Limb (tissue), 2 donors: ENCODE measurements at regions not wholly inside any gene's neighbourhood (a gene's known extent, or its start where the extent isn't known, plus 50 kb on each side); places are given as distances from the start of the nearest gene placed in this dataset.

Experiments used
- DNase-seq, 2 donors: peaks; one replicate each; pipeline ENCODE4 v3.0.0-alpha.2; 2016; ENCODE audit errors: extremely low spot score in 2 of 2

DNA sequence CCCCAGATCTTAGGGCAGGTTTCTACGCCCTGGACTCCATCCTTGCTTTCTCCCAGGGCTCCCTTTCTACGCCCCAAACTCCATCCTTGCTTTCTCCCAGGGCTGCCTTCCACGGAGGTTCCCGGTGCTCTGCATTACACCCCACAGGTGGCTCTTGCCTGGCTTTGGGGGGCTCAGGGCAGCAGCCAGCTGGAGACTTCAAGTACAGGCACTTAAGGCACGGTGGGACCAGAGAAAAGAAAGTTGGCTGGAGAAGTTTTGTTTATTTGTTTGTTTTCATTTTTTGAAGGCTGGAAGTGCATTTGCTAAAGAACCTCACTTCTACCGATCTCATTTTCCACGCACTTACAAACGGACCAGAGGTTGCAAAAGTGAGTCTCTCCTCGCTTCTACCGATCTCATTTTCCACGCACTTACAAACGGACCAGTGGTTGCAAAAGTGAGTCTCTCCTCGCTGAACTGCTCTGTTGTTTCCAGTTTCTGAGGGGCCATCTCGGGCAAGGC lies 103.8 kb upstream of the MED13L start:
- no peak for DNase-seq

DNA sequence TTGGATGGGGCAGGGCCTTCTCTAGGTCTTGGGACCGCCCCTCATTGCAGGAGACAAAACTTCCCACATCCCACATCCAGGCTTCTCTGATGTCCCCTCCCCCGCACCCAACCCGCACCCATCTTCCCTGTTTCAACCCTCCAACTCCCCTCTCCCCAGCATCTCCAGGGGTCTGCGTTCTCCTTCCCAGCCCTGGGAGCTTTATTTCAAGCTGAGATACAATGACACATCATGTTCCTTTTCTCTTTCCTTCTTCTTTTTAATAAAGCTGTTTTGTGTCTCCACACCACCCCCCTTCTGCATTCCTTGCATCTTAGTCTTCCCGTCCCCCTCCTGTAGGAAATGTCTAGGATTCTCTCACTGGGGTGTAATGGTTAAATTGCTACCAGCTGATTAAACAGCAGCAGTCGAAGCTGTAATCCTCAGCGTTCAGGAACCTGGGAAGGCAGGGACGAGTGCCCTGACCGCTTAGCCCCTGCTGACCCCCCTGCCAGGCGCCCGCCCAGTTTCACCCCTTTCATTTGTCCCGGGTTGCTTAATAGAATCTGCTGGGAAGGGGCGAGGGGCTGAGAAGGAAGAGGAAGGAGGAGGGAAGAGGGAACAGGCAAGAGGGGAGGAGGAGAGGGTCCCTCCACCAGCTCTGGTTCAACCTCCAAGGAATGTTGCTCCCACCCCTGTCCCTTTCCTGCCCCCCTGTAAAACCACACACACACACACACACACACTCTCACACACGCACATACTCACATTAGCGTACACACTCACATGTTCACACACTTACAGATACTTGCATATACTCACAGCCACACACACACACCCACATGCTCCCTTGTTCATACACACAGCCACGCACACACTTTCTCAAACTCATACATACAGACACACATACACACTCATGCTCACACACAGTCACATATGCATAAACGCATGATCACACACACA lies 104.5 kb upstream of the MED13L start:
- peak; percentile 69 to 70 for DNase-seq

DNA sequence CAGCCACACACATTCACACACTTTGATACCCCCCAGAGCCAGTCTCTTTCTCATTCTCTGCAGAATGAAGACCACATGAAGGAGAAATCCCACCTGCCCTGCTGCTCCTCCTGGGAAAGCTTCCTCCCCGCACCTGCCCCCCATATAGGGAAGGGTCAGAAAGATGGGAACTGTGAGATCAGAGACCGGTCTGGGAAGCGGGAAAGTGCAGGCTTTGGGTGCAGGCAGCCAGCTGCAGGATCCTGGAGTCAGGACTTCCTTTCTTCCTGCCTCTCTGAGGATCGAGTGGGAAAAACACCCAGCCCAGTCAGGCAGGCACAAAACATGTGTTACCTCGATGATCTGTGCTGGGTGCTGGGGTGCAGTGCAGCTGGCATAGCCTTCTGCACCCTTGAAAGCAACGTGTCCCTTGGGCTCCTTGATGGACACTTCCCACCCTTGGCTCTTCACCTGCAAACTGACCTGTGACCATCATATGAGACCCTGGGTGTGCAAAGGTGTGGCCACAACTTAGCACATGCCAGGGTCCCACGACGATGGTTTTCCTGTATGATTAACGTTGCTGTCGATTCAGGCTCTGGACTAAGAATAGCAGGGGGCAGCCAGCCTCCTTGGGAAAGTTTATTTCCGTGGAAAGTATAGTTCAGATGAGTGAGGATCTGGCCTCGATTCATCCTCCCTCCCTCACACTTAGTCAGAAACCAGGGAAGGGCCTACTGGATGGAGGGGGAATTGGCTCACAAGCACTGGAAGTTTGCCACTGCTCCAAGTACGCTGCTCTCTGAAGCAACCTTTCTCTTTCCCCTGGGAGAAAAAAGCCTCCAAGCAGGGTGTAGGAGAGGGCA lies 105.4 kb upstream of the MED13L start:
- peak; percentile 64 to 81 for DNase-seq

DNA sequence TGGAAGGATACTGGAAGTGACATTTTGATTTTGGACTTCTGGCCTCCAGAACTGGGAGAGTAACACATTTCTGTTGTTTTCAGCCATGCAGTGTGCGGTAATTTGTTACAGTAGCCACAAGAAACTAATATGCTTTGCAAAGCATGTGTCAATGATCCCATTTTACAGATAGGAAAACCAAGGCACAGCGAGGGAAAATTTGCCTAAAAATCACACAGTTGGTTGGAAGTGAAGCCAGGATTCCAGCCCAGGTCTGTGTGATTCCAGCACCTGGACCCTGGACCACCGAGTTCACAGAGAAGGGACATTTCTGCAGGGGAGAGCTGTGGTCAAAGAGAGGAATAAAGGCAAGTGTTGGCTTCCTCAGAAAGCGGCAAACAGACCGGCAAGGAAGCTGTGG lies 106.7 kb upstream of the MED13L start:
- no peak for DNase-seq

DNA sequence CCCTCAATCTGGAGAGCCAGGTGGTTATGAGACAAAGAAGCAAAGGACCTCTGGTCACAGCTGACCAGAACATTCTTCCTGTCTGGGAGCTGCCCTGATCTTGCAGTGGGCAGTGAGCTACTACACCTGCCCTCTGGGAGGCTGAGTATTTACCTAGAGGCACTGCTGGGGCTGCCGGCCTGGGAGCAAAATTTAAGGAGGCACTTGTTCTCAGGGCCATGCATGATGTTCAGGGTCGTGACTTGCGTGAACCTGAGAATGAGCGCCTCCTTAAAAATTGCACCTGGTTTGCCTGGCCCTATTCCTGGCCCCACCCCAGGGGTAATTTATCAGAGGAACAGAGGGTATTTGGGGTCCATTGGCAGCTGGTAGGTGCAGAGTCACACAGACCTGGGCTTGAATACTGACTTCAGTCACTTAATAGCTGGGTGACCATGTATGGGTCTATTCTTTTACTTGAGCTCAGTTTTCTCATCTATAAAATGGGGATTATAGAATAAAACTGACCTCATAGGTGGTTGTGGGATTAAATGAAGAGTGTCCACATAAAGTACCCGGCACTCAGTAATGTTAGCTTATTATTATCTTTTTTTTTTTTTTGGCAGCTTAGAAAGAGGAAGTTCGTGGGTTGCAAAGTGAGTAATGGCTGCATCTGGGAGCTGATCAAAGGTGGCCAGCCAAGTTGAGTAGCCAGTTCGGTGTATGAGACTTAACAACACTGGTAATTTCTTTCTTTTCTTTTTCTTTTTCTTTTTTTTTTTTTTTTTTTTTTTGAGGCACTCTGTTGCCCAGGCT lies 107.4 kb upstream of the MED13L start:
- DNase-seq: no peak

DNA sequence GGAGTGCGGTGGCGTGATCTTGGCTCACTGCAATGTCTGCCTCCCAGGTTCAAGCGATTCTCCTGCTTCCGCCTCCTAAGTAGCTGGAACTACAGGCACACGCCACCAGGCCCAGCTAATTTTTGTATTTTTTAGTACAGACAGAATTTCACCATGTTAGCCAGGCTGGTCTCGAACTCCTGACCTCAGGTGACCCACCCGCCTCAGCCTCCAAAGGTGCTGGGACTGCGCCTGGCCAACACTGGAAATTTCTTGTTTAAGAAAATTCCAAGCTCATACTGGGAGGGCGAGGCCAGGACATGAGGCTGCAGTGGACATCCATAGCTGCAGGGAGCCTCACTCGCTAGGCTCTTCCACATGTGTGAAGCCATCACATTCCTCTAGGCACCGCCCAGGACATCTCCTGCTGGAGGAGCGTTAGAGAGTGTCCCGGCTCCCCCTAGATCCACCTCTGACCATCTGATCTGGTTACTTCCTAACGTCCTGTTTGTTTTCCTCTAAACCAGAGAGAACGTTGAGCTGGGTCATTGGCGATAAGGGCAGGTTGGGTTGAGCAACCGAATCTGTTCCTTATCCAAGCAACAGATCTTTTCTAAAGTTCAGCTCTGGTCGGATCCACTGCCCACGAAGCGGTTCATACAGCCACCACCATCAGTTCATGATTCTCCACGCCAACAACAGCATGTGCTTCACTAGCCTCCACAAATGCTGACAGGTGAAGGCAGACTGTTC lies 108.2 kb upstream of the MED13L start:
- DNase-seq: no peak

DNA sequence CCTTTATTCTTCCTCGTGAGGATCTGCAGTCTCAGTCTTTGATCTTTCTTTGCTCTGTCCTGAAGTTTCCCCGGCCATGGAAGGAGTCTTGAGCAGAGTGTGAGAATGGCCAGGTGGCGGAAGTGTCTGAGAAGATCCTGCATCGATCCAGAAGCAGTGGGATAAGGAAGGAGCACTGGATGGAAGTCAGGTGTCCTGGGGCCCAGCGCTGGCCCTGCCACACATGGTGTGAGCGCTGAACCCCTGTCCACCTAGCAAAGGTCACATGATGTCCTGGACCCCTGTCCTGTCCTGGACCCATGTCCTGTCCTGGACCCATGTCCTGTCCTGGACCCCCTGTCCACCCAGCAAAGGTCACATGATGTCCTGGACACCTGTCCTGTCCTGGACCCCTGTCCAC lies 111.8 kb upstream of the MED13L start:
- no peak for DNase-seq

DNA sequence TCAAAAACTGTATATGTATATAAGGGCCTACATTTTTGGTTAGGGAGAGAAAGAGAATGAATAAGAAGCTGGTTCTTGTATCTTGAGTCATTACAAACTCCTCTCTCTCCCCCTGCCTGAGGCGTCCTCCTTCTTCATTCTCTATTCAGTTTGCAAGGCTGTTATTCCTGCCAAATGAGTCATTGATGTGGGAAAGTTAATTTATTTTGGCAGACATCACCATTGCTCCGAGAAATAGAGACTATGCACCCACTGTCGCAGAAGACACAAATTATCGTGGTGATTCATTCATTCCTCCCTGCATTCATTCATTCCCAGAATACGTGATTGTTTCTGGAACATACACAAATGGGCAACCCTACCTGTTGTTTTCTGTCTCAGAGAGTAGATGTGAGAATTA lies 112.5 kb upstream of the MED13L start:
- DNase-seq: no peak

DNA sequence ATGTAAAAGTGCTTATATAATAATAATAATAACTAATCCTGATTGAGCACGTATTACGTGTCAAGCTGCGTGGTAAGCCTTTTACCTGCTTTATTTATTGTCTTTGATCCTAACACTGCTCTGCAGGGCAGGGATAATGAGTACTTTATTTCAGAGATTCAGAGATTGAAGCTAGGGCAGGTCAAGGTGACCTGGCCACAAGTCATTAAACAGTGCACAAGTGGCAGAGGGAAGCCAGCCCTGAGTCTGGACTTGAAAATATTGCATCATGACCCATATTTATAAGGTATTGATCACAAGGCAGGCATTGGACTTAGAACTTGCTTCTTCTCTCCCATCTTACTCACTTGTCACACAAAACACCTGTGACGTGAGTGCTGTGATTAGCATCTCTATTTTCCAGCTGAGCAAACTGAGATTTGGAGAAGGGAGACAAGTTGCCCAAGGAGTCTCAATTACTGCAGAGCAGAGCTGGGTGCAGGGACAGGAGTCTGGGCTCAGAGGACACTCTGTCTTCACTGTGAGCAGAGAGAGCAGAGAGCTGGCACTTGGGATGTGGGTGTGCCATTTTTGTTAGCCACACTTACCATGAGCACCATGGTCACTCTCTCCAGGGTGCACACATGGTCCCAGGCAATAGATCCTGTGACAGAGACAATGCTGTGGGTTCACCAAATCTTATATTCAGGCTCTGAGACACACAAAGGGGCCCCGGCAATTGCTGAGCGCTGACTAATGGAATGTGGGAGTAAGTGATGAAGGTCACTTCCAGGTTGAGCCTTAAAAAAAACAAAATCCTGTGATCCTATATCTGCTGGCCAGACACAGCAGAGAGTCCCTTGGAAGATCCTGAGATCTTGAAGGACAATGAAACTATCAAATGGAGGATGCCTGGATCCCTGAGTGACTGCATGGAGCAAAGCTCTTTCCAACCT lies 113.2 kb upstream of the MED13L start:
- no peak for DNase-seq

DNA sequence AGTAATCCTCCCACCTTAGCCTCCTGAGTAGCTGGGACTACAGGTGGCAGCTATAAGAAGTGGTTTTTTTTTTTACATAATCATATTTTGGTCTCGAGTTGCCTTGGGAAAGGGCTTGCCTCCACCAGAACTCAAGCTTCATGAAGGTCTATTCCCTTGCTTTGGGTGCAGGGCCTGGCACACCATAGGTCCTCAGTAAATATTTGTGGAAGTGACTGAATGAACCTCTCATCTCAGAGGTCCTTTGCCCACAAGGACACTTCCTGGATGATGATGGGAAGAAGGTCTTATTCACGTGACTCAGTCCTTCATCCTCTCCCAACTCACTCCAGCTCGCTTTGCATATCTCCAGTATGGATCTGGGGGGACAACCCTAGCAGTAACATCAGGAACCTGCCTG lies 114.0 kb upstream of the MED13L start:
- DNase-seq: no peak

DNA sequence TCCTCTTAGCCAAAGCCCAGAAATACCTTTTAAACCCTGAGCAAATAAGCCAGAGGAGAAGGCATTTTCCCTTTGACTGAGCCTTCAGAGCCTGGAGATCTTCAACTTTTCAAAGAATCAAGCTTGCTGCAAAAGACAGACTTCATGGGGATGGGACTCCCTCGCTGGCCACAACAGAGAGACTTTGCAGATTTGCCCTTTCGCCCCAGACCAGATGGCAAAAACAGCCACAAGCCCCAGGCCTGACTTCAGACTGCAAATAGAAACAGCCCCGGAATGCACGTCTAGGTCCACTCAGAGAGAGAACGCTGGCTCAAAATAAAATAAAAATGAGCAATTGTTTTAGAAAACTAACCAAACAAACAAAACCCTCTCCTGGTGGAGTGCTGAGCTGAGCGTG lies 114.6 kb upstream of the MED13L start:
- no peak for DNase-seq

DNA sequence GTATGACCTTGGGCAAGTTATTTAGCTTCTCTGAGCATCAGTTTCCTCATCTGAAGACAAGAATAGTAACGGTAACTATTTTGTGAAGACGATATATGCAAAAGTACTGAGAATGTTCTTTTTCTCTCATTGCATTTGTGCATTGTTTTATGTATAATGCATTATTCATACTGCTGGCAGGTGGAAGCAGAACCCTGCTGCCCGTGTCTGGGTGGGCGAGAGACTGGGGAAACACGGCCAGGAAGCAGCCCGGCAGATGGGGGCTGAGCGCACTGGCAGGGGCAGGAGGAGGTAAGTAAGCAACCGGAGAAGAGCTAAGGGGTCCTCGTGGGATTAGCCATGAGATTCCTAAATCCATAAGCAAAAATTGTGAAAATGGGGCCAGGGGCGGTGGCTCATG lies 115.8 kb upstream of the MED13L start:
- no peak for DNase-seq

DNA sequence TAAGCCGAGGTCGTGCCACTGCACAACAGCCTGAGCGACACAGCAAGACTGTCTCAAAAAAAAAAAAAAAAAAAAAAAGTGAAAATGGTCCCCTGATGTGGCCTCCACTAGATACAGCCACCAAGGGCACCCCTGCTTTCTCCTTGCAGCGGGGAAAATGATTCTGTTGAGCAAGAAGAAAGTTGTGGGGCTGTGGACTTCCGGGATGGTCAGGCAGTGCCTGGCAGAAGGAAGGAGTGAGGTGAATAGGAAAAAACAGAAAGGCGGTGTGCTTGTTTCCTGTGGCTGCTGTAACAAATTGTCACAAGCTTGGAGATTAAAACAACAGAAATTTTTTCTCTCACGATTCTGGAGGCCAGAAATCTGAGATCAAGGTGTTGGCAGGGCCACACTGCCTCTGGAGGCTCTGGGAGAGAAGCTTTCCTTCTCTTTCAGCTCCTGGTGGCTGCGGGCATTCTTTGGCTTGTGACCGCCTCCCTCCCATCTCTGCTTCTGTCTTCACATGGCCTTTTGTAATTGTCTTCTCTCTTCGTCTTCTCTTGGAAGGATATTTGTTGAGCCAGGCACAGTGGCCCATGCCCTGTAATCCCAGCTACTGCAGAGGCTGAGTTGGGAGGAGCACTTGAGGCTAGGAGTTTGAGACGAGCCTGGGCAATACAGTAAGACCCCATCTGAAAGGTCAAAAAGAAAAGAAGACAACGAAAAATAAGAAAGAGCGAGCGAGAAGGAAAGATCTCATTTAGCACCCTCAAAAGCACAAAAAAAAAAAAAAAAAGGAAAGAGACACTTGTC lies 116.6 kb upstream of the MED13L start:
- no peak for DNase-seq

DNA sequence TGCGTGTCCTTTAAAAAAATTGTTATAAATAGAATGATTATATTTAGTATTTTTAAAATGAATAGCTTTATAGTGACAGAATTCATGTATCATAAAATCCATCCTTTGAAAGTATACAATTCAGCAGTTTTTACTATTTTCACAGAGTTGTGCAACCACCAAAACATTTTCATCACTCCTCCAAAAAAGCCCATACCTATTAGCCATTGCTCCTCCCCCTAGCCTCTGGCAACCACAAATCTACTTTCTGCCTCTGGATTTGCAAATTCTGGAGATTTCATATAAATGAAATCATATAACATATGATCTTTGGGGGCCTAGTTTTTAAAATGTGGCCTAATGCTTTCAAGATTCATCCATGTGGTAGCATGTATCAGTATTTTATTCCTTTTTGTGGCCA lies 117.9 kb upstream of the MED13L start:
- DNase-seq: no peak

DNA sequence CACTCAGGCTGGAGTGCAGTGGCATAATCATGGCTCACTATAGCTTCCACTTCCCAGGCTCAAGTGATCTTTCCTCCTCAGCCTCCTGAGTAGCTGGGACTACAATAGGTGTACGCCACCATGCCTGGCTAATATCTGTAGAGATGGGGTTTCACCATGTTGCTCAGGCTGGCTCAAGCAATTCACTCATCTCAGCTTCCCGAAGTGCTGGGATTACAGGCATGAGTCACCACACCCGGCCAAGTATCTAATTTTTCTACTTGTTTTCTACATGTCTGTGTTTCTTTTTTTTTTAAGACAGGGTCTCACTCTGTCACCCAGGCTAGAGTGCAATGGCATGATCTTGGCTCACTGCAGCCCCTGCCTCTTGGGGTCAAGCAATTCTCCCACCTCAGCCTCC lies 119.7 kb upstream of the MED13L start:
- DNase-seq: no peak

DNA sequence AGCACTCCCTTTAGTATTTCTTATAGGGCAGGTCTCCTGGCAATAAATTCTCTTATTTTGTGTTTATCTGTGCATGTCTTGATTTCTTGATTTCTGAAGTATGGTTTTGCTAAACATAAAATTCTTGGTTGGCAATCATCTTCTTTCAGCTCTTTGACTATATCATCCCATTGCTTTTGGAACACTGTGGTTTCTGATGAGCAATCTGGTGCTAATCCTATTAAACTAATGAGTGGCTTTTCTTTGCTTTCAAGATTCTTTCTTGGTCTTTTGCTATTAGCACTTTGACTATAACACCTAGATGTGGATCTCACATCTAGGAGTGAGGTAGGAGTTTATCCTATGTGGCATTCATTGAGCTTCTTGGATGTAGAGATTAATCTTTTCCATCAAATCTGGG lies 120.7 kb upstream of the MED13L start:
- no peak for DNase-seq

DNA sequence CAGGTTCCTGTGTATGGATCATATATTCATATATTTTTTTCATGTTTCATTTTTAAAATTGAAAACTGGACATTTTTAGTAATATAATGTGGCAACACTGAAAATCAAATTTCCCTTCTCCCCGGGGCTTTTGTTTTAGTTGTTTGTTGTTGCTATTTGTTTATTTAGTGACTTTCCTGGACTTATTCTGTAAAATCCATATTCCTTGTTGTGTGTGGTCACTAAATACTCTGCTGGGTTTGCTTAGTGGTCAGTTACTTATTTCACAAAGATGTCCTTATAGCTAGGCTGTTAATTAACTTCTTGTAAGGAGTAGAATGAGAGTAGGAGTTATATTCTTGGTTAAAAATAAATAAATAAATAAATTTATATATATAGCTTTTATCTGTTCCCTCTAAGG lies 121.6 kb upstream of the MED13L start:
- DNase-seq: no peak

DNA sequence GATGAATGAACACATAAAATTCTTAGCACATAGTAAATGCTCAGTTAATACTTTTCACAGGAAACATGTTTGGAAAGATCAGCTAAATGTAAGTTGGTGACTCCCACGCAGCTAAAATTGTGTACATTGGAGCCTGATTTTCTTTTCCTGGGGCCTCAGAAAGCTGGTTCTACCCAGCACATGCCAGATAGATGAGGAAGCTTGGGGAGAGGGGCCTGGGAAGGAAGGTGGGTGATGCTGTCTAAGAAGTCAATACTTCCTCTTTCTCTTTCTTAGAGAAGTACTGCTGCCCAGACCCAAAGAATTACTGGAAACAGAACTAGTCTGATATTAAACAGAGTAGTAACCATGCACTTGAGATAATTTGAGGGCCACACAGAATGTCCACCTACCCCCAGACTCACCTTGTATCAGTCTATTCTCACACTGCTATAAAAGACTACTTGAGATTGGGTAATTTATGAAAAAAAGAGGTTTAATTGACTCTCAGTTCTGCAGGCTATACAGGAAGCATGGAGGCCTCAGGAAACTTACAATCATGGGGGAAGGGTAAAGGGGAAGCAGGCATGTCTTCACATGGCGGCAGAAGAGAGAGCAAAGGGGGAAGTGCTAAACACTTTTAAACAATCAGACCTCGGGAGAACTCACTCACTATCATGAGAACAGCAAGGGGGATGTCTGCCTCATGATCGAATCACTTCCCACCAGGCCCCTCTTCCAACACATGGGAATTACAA lies 123.3 kb upstream of the MED13L start:
- DNase-seq: no peak
